Stimulated activated CD8-positive, alpha-beta memory T cell treated with anti-CD3 and anti-CD28 coated beads, Interleukin-4, amount 100 ng/mL, for 1 hour (primary cell): ENCODE measurements at regions not wholly inside any gene's neighbourhood (a gene's known extent, or its start where the extent isn't known, plus 50 kb on each side); places are given as distances from the start of the nearest gene placed in this dataset.

Source experiments
- DNase-seq, 2 donors: peaks; one replicate each; pipeline ENCODE4 v3.0.0-alpha.2; 2020; ENCODE audit warnings: low read depth in 2 of 2, low spot score in 1 of 2

DNA sequence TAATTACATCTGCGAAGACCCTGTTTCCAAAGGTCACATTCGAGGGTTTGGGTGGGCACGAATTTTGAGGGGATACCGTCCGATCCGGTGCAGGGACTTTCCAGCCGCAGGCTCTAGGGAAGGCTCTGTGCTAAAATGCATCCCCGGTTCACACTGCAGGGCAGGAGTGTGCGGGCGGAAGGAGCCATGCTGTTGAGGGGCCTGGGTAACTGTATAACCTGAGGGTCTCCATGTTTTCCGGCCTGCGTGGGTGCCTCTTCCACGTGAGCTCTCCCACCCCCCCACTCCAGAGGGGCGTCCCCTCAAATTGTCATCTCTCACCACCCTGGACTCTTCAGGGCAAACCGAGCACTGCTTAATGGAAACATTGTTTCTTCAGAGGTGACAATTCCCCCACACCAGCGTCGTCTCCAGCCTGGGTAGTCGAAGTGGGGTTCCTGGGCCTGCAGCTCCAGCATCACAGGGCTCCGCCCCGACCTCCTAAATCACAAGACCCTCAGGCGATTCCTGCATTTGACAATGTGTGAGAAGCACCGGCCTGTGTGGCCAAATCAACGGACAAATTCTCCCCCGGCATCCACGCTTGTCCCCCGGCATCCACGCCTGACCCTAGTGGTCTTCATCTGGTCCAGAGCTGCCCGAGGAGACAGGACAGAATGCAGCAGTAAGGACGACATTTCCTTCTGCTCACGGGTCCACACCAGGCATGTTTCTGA is 51.2 kb downstream of the FOXL3 start:
- no peak for DNase-seq

GRCh38 chr7:341841-342638 is 52.1 kb downstream of the FOXL3 start:
- no peak for DNase-seq

DNA sequence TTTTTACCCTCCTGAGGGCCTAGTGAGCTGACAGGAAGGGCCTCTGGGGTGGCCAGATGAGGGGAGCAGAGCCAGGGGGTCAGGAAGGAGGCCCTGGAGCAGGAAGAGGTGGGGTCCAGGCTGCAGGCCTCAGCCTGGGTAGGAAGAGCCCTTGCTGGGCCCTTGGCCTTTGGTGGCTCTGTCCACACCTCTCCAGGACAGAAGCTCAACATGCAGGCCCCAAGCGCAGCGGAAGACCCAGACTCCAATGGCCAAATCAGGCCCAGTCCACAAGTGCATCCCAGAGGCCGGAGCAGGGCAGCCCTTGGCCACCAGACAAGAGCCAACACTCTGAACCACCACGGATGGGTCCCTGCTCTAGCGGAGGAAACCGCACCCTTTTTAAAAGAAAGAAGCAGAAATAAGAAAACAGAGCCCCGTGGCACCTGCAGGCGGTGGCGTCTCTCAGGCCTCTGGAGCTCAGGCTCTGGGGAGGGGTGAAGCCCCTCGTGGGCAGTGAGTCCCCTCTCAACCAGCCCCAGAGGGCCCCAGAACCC is 52.8 kb downstream of the FOXL3 start:
- no peak for DNase-seq

DNA sequence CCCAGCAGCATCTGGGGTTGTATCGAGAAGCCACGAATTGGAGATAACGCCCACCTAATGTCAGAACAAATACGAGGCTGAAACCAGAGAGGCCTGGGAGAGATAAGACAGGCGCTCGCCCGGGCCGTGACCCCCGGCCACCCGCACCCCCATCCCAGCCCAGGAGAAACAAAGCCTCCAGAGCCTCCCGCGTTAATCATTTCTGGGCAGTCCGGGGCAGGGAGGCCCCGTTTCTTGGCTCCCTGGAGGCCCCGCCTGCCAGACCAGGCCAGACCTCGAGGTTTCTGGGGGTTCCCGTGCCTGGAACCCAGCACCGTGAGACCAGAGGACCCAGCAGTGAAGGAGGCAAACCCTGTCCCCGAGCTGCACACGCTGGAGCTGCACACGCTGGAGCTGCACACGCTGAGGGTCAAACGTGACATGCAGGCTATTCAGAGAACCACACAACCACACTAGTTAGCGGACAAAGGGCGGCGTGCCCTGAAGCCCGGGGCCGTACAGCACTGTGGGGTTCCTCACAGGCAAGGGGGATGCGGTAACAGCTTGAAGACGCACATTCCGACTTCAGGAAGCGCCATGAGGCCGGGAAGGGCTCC is 53.4 kb downstream of the FOXL3 start:
- no peak for DNase-seq

DNA sequence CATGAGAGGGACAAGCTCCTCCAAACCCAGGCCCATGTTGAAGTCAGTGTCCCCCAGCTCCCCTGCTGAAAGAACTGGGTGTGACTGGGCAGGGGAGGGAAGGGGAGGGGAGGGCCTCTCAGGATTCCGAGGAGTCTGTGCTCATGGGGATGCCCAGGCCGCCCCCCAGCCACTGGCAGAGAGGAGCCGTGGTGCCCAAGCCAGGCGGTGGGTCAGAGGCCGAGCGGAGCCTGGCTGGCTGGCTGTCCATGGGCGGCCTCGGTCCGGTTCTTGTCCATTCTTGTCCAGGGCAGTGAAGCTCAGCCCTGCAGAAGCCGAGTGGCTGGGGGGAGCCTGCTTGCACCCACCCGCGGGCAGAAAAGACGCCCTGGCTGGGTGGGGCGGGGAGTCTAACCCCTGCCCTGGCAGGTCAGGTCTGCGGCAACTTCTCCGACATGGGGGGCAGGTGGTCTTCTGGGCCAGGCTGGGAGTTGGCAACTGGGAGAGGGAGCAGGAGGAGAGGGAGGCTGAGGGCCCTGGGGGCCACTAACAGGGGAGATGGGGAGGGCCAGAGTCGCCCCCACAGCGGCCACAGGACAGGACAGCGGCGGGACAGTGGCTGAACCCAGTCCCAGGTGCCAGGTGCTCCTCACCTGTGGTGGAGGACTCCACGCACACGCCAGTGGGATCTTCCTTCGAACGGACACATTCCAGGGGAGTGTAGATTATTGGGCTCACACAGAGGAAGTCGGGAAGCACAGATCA is 54.1 kb downstream of the FOXL3 start:
- no peak for DNase-seq

- DNase-seq = no peak
Observed at GRCh38 chr7:344608-344994, 54.6 kb downstream of the FOXL3 start.

DNA sequence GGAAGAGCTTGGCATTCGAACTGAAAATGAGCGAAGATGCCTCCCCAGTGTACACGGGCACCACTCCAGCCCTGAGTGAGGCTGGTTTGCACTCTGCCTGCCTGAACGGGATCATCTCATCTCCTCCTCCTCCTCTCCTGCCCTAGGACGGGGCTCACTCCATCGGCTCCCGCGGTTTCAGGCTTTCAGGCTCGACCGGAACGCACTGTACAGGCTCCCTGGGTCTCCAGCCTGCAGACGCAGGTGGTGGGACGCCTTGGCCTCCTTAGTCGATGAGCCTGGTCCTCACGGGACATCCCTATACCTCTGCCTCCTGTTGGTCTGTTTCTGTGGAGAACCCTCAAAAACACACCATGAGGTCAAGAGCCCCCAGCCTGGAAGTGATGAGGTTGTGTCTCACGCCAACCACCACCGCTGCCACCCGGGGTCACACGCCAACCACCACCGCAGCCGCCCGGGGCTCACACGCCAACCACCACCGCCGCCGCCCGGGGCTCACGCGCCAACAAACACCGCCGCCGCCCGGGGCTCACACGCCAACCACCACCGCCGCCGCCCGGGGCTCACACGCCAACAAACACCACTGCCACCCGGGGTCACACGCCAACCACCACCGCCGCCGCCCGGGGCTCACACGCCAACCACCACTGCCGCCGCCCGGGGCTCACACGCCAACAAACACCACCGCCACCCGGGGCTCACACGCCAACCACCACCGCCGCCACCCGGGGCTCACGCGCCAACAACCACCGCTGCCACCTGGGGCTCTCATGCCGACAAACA is 56.3 kb downstream of the FOXL3 start:
- no peak for DNase-seq

- no peak for DNase-seq
Observed at GRCh38 chr7:347001-347590, 57.1 kb downstream of the FOXL3 start.

DNA sequence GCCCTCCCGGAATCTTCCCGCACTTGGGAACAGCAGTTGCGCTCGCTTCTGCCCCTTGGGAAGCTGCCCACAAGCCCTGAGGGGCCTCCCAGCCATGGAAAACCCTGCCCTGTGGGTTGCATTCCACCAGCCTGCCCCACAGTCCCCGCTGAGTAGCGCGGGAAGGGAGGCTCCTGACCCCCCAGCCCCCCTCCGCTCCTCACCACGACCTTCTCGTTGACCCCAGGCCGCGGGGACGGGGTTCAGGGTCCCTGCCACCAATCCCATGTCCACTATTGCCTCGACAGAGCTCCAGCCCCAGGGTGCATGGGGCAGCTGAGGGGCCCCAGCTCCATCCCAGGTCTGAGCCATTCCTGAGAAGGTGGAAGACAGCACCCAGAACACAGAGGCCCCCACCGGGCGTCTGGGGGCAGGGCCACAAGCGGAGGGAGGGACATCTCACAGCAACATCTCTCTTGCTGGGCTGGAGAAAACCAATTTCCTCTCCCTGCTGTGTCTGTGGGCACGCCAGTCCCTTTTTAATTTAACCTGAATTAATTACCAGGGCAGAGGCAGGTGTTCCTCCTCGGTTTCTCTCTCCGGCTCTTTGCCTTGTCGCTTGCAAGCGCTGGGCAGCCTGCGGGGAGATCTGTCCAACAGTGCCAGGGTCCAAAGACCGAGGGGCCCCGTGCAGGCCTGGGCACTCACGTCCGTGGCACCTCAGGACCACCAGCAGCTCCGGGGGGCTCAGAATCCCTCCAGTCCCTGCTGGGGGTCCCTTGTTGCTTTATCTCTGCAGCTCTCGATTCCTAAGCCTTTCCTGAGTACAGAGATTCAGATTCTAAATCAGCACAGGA is 57.9 kb downstream of the FOXL3 start:
- no peak for DNase-seq

GRCh38 chr7:348480-348844 is 58.5 kb downstream of the FOXL3 start:
- DNase-seq = no peak

DNA sequence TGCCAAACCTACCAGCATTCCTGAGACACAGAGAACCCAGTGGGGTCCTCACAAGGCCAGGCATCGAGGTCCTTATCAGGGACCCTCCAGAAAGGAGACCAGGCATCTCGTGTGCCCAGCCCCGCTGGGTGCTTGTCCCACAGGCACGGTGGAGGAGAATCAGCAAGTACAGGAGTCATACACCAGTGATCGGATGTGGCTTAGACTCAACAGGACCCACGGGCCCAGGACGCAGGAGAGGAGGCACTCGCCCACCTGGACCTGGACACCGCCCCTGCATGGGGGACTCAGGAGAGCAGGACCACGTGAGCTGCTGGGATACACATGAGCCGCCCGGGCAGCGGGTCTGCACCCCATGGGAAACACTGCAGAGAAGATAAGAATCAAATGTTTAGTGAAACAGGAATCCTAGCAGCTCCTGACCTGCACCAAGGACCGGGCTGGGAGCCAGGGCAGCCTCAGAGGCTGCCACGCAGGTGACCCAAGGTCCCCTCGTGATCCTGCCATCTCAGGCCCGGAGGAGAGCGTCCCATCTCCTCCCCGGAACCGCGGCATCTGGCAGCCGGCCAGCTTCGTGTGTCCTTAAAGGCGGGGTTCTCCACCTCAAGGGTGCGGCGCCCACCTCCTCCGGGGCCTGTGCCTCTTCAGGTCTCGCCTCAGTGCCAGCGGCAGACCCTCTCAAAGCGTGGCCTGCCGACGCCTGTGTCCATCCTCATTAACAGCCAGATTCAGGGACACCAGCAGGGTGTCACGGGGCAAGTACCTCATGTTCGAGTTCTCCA is 59.2 kb downstream of the FOXL3 start:
- DNase-seq = no peak

GRCh38 chr7:351256-351655 is 61.3 kb downstream of the FOXL3 start:
- DNase-seq = peak; percentile 22 to 43

GRCh38 chr7:351681-352480 is 61.9 kb downstream of the FOXL3 start:
- peak in 1 of 2 donors; percentile 17 for DNase-seq

- DNase-seq = no peak
Observed at GRCh38 chr7:353746-354325, 63.9 kb downstream of the FOXL3 start.

- no peak for DNase-seq
Observed at GRCh38 chr7:354597-355470, 64.9 kb downstream of the FOXL3 start.

DNA sequence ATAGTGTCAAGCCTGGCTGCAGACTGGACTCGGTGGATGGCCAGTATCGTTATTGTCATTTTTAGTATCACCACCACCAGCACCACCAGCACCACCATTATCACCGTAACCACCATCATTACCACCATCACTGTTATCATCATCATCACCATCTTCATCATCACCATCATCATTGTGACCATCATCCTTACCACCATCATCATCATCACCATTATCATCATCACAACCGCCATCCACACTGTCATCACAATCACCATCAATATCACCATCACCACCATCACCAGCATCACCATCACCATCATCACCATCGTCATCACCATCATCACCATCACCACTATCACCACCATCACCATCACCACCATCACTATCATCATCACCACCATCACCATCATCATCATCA is 65.6 kb downstream of the FOXL3 start:
- DNase-seq = no peak
